ENCODE measurements at regions not wholly inside any gene's neighbourhood (a gene's known extent, or its start where the extent isn't known, plus 50 kb on each side); places are given as distances from the start of the nearest gene placed in this dataset.

DNA sequence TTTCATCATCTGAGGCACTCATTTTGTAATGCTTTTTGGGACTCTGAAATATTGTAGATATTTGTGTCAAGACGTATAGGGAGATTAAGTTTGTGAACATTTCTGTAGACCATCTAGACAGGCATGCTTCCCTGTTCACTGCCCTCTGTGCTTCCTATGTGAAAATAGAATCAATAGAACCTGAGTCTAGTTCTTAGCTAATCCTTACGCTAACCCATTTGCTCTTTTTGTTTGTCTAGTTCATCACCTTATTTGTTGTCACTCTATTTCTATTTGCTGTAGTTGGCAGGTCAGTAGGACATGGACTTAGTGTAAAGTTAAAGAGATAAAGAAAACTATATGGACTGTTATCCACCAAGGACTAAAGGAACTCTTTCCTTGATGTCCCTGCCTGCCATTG lies 1755.2 kb downstream of the C4orf33 start:
- TF ChIP-seq, protein P1, sequence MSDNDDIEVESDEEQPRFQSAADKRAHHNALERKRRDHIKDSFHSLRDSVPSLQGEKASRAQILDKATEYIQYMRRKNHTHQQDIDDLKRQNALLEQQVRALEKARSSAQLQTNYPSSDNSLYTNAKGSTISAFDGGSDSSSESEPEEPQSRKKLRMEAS (IDR thresholded peaks at IDR 0.05; ENCODE audit: low read depth, low read length), result no peak
- TF ChIP-seq, protein P2, sequence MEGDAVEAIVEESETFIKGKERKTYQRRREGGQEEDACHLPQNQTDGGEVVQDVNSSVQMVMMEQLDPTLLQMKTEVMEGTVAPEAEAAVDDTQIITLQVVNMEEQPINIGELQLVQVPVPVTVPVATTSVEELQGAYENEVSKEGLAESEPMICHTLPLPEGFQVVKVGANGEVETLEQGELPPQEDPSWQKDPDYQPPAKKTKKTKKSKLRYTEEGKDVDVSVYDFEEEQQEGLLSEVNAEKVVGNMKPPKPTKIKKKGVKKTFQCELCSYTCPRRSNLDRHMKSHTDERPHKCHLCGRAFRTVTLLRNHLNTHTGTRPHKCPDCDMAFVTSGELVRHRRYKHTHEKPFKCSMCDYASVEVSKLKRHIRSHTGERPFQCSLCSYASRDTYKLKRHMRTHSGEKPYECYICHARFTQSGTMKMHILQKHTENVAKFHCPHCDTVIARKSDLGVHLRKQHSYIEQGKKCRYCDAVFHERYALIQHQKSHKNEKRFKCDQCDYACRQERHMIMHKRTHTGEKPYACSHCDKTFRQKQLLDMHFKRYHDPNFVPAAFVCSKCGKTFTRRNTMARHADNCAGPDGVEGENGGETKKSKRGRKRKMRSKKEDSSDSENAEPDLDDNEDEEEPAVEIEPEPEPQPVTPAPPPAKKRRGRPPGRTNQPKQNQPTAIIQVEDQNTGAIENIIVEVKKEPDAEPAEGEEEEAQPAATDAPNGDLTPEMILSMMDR (IDR thresholded peaks at IDR 0.05; ENCODE audit: low read depth, low read length), result no peak
